ENCODE measurements at regions not wholly inside any gene's neighbourhood (a gene's known extent, or its start where the extent isn't known, plus 50 kb on each side); places are given as distances from the start of the nearest gene placed in this dataset.

DNA sequence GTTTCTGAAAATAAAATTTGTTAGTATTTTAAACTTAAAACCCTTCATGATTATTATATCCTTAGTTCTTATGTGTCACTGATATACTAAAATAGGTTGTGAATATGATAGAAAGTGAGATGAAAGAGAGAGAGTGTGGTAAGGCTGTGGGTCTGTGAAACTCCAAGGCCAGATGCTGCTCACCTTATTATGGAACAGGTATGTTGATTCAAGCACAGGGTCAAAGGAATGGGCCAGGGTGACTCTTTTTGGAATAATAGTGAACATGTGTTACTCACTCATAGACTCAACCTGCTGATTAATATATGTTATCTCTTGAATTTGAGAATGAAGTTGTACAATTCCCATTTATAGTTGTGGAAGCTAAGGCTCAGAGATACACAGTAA lies 70.7 kb upstream of the FN1 start:
- Histone ChIP-seq H4K20me1 (ENCODE audit: insufficient read depth, low read length, poor library complexity, severe bottlenecking) (no peaks in the 10 kb centered on the region), H3K9ac (ENCODE audit: low read depth, low read length, poor library complexity, severe bottlenecking) (no peak overlapping the region), H3K4me2 (ENCODE audit: low read depth, low read length, poor library complexity, severe bottlenecking) (no peak overlapping the region), H3K79me2 (ENCODE audit: insufficient read depth, low read length) (no peaks in the 10 kb centered on the region), H2AFZ (ENCODE audit: low read length) (no peak overlapping the region), H3K27me3 (ENCODE audit: insufficient read depth, low read length, poor library complexity, severe bottlenecking) (no peaks in the 10 kb centered on the region), H3K9me2 (replicated peaks; ENCODE audit: low read depth, low read length) (no peaks in the 10 kb centered on the region), H3K4me3 (ENCODE audit: low read length, poor library complexity, severe bottlenecking) (no peak overlapping the region), H3K9me3 (ENCODE audit: insufficient read depth, low read depth, low read length) (no peaks in the 10 kb centered on the region), H3K36me3 (ENCODE audit: insufficient read depth, low read length) (no peaks in the 10 kb centered on the region), H3K4me1 (ENCODE audit: insufficient read depth, low read length, poor library complexity, severe bottlenecking) (no peaks in the 10 kb centered on the region), H3F3A (ENCODE audit: low read depth) (no peaks in the 10 kb centered on the region)
- no peak for TF ChIP-seq EZH2phosphoT487 (IDR thresholded peaks at IDR 0.05; ENCODE audit: borderline replicate concordance)
- TF ChIP-seq, protein P1, sequence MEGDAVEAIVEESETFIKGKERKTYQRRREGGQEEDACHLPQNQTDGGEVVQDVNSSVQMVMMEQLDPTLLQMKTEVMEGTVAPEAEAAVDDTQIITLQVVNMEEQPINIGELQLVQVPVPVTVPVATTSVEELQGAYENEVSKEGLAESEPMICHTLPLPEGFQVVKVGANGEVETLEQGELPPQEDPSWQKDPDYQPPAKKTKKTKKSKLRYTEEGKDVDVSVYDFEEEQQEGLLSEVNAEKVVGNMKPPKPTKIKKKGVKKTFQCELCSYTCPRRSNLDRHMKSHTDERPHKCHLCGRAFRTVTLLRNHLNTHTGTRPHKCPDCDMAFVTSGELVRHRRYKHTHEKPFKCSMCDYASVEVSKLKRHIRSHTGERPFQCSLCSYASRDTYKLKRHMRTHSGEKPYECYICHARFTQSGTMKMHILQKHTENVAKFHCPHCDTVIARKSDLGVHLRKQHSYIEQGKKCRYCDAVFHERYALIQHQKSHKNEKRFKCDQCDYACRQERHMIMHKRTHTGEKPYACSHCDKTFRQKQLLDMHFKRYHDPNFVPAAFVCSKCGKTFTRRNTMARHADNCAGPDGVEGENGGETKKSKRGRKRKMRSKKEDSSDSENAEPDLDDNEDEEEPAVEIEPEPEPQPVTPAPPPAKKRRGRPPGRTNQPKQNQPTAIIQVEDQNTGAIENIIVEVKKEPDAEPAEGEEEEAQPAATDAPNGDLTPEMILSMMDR (conservative IDR thresholded peaks at IDR 0.05; ENCODE audit: low read length): no peak

DNA sequence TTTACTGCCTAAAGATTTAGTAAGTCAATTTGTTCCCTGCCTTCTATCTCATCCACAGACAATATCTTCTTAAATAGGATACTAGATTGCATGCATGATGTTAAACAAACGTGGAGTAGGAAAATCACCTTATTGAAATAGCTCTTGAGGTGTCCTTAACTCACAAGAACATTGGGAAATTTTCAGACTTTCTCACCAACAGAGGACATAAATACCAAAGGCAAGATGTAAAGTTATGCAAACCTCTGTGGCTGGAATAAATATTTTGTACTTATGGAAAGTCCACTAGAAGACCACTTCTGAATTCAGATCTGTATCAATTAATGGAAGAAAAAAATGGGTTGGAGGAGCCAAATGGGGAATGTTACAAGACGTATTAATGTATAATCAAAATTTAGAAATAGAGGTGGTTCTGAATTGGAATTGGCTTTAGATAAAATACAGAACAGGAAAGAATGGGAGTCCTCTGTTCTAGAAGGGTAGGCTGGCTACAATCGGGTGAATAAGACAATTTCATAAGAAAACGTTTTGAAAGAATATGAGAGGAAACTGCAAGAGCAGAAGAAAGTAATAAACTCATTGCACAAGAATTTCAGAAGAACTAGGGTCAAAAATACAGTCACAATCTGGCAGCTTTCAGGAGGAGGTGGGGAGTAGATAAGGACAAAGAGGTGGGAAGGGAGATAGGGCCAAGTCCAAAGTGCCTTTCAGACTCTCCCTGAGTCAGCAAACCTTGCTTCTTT lies 69.3 kb upstream of the FN1 start:
- no peak for TF ChIP-seq EZH2phosphoT487 (IDR thresholded peaks at IDR 0.05; ENCODE audit: borderline replicate concordance)
- TF ChIP-seq, protein P1 (conservative IDR thresholded peaks at IDR 0.05; ENCODE audit: low read length): no peak
- Histone ChIP-seq H3K36me3 (ENCODE audit: insufficient read depth, low read length) (no peaks in the 10 kb centered on the region), H3K79me2 (ENCODE audit: insufficient read depth, low read length) (no peaks in the 10 kb centered on the region), H3K9me2 (replicated peaks; ENCODE audit: low read depth, low read length) (no peaks in the 10 kb centered on the region), H3K27me3 (ENCODE audit: insufficient read depth, low read length, poor library complexity, severe bottlenecking) (no peaks in the 10 kb centered on the region), H3K4me2 (ENCODE audit: low read depth, low read length, poor library complexity, severe bottlenecking) (no peak overlapping the region), H3K9ac (ENCODE audit: low read depth, low read length, poor library complexity, severe bottlenecking) (no peak overlapping the region), H3K4me1 (ENCODE audit: insufficient read depth, low read length, poor library complexity, severe bottlenecking) (no peaks in the 10 kb centered on the region), H4K20me1 (ENCODE audit: insufficient read depth, low read length, poor library complexity, severe bottlenecking) (no peaks in the 10 kb centered on the region), H2AFZ (ENCODE audit: low read length) (no peak overlapping the region), H3K9me3 (ENCODE audit: insufficient read depth, low read depth, low read length) (no peaks in the 10 kb centered on the region), H3F3A (ENCODE audit: low read depth) (no peaks in the 10 kb centered on the region), H3K4me3 (ENCODE audit: low read length, poor library complexity, severe bottlenecking) (no peak overlapping the region)

DNA sequence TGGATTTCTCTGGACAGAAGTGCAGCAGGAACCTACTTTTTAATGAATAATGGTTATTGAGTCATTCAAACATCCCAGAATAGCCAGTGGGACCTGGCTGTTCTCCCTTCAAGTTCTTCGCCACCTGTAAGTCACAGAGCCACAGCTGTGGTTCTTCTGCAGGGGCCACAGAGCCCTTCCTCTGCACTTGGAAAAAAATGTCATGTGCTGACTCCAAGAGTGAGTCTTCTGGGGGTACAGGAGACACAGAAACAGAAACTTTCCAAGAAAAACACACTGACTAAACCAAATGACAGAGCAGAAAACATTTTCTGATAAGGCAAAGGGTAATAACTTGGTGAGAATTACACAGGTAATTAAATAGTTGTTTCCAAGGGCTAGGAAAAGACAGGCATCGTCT lies 68.7 kb upstream of the FN1 start:
- no peak for TF ChIP-seq EZH2phosphoT487 (IDR thresholded peaks at IDR 0.05; ENCODE audit: borderline replicate concordance)
- TF ChIP-seq, protein P1 (conservative IDR thresholded peaks at IDR 0.05; ENCODE audit: low read length): no peak
- no peaks in the 10 kb centered on the region for H3K27me3 ChIP-seq (ENCODE audit: insufficient read depth, low read length, poor library complexity, severe bottlenecking)
- no peaks in the 10 kb centered on the region for H4K20me1 ChIP-seq (ENCODE audit: insufficient read depth, low read length, poor library complexity, severe bottlenecking)
- no peaks in the 10 kb centered on the region for H3K4me1 ChIP-seq (ENCODE audit: insufficient read depth, low read length, poor library complexity, severe bottlenecking)
- no peak overlapping the region for H3K9ac ChIP-seq (ENCODE audit: low read depth, low read length, poor library complexity, severe bottlenecking)
- no peaks in the 10 kb centered on the region for H3K36me3 ChIP-seq (ENCODE audit: insufficient read depth, low read length)
- H3K4me2 ChIP-seq (ENCODE audit: low read depth, low read length, poor library complexity, severe bottlenecking): no peak overlapping the region
- H3F3A ChIP-seq (ENCODE audit: low read depth): no peaks in the 10 kb centered on the region
- no peaks in the 10 kb centered on the region for H3K9me3 ChIP-seq (ENCODE audit: insufficient read depth, low read depth, low read length)
- H3K4me3 ChIP-seq (ENCODE audit: low read length, poor library complexity, severe bottlenecking): no peak overlapping the region
- H3K79me2 ChIP-seq (ENCODE audit: insufficient read depth, low read length): no peaks in the 10 kb centered on the region
- no peaks in the 10 kb centered on the region for H3K9me2 ChIP-seq (replicated peaks; ENCODE audit: low read depth, low read length)
- H2AFZ ChIP-seq (ENCODE audit: low read length): no peak overlapping the region
